Astrocyte (in vitro differentiated cells and primary cell): ENCODE measurements at regions not wholly inside any gene's neighbourhood (a gene's known extent, or its start where the extent isn't known, plus 50 kb on each side); places are given as distances from the start of the nearest gene placed in this dataset.

Experiments used
- CTCF ChIP-seq: IDR thresholded peaks from 2 replicates; pipeline ENCODE4 v1.5.1; 2011; ENCODE audit warnings: low read depth, mild to moderate bottlenecking, inconsistent platforms, low read length, moderate library complexity; ENCODE audit not compliant: insufficient read depth
- EZH2 ChIP-seq: IDR thresholded peaks from 2 replicates; pipeline ENCODE4 v1.6.1; 2012; ENCODE audit warnings: mild to moderate bottlenecking, low read length, inconsistent platforms; ENCODE audit not compliant: insufficient read depth

GRCh38 chr5:85476617-85477016 is 1091.9 kb upstream of the EDIL3 start:
- TF ChIP-seq CTCF, result no peak
- no peak for TF ChIP-seq EZH2
